AG04450 (cell line): ENCODE measurements at regions not wholly inside any gene's neighbourhood (a gene's known extent, or its start where the extent isn't known, plus 50 kb on each side); places are given as distances from the start of the nearest gene placed in this dataset.

ENCODE experiments used
- CTCF ChIA-PET: fragments of 300-600, 350-600 bp; formaldehyde crosslinking; extraction: SDS; loops from one replicate; lab custom pipeline; 2022; ENCODE audit warnings: antibody characterized with exemption, inconsistent platforms; lab: Charles Lee
- POLR2A ChIA-PET: fragments of 350-600 bp; formaldehyde crosslinking; extraction: SDS; loops from one replicate; lab custom pipeline; 2021; ENCODE audit warnings: antibody characterized with exemption, inconsistent platforms; lab: Yijun Ruan, JAX
- DNase-seq: peaks from one replicate; pipeline ENCODE4 v3.0.0-alpha.2; 2011; ENCODE audit warnings: low read depth, low spot score
- H3K27ac ChIP-seq: one replicate; pipeline ENCODE4 v1.5.1; 2012; ENCODE audit warnings: low read depth, low read length, control low read depth
- H3K27me3 ChIP-seq: one replicate; pipeline ENCODE4 v1.6.0; 2012; ENCODE audit warnings: low read length; ENCODE audit not compliant: control insufficient read depth, insufficient read depth
- H3K4me3 ChIP-seq: 2 replicates; pipeline ENCODE4 v1.5.1; 2011; ENCODE audit warnings: mild to moderate bottlenecking, low read depth, low read length, control low read depth
- H3K9me3 ChIP-seq: 2 replicates; pipeline ENCODE4 v1.5.1; 2012; ENCODE audit warnings: low read length; ENCODE audit not compliant: control insufficient read depth, insufficient read depth
- TF ChIP-seq, protein P1 (sequence below): IDR thresholded peaks from 2 replicates; pipeline ENCODE4 v1.5.1; 2011; ENCODE audit warnings: low read depth, low read length, control low read depth, inconsistent platforms

DNA sequence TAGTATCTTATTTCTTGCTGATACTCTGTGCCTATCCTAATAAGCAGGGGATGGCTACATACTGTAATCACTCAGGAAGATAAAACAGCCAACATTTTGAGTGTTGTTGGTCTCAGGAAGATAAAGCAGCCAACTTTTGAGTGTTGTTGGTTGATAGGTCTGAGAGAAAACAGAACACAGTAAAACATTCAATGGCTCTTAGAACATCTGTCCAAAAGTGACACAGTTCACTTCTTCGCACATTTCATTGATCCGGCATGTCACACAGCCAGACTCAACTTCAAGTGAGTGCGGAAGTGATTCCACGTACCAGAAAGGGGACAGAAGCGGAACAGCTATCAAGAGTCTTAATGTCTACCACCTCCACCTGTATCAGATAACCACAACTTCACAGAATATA is 87.3 kb upstream of the DMD start:
- H3K9me3 ChIP-seq = no peaks in the 10 kb centered on the region
- DNase-seq = no peak
- H3K27me3 ChIP-seq = no peaks in the 10 kb centered on the region
- ChIA-PET POLR2A (no interaction called here), CTCF (no interaction called here)
- TF ChIP-seq, protein P1, sequence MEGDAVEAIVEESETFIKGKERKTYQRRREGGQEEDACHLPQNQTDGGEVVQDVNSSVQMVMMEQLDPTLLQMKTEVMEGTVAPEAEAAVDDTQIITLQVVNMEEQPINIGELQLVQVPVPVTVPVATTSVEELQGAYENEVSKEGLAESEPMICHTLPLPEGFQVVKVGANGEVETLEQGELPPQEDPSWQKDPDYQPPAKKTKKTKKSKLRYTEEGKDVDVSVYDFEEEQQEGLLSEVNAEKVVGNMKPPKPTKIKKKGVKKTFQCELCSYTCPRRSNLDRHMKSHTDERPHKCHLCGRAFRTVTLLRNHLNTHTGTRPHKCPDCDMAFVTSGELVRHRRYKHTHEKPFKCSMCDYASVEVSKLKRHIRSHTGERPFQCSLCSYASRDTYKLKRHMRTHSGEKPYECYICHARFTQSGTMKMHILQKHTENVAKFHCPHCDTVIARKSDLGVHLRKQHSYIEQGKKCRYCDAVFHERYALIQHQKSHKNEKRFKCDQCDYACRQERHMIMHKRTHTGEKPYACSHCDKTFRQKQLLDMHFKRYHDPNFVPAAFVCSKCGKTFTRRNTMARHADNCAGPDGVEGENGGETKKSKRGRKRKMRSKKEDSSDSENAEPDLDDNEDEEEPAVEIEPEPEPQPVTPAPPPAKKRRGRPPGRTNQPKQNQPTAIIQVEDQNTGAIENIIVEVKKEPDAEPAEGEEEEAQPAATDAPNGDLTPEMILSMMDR = no peak
- H3K4me3 ChIP-seq = no peak overlapping the region
- no peak overlapping the region for H3K27ac ChIP-seq

DNA sequence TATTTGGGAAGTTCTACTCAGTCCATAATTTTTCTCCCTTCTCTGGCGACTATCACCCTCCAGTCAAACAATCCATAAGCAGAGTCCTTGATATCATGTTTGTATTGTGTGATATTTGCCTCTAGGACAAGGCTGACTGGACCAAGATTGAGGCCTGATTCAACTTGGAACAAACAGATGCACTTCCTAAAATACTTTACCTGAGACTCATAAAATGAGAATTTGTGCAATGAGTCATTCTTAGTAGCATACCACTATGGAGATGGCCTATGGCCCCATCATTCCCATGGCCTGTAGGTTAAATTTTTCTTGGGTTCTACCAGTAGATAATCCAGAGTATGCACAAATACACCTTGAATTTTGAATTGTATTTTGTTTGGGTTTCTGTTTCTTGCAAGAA is 74.2 kb upstream of the DMD start:
- Histone ChIP-seq H3K27ac (no peak overlapping the region), H3K9me3 (no peaks in the 10 kb centered on the region), H3K4me3 (no peak overlapping the region), H3K27me3 (no peaks in the 10 kb centered on the region)
- ChIA-PET POLR2A (no interaction called here), CTCF (no interaction called here)
- DNase-seq = no peak
- TF ChIP-seq, protein P1 = no peak

DNA sequence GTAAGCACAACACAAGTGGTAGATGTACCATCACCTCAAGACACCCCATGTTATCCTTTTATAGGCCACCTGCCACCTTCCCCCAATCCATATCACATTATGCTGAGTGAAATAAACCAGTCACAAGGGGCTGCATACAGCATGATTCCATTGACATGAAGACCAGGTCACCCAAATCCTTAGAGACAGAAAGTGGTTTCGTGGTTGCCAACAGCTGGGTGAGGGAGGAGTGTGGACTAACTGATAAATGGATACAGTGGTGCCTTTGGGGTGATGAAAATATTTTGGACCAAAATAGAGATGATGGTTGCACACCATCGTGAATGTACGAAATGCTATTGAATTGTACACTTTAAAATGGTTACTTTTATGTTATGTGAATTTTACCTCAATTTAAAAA is 65.7 kb upstream of the DMD start:
- TF ChIP-seq, protein P1 = no peak
- Histone ChIP-seq H3K4me3 (no peak overlapping the region), H3K27me3 (no peaks in the 10 kb centered on the region), H3K27ac (no peak overlapping the region), H3K9me3 (no peaks in the 10 kb centered on the region)
- ChIA-PET POLR2A (no interaction called here), CTCF (no interaction called here)
- DNase-seq = no peak

DNA sequence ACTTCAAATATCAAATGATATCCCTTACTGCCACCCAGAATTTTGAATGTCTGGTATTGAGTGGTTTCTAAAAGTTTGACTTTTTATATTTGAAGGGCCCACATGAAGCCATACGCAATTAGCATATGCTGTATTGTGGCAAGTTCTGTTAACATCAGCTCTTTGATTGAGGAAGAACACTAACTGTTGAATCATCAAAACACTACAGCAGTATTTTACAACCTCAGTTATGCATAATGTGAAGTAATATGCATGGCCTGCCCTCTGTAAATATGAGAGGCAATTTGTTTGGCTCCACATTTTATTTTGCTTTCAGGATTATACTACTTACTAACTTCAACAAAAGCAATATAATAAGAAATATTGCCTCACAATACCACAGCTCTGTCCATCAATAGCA is 62.2 kb upstream of the DMD start:
- no peaks in the 10 kb centered on the region for H3K9me3 ChIP-seq
- CTCF ChIA-PET = no interaction called here
- H3K4me3 ChIP-seq = no peak overlapping the region
- TF ChIP-seq, protein P1 = no peak
- POLR2A ChIA-PET = no interaction called here
- no peaks in the 10 kb centered on the region for H3K27me3 ChIP-seq
- H3K27ac ChIP-seq = no peak overlapping the region
- no peak for DNase-seq

DNA sequence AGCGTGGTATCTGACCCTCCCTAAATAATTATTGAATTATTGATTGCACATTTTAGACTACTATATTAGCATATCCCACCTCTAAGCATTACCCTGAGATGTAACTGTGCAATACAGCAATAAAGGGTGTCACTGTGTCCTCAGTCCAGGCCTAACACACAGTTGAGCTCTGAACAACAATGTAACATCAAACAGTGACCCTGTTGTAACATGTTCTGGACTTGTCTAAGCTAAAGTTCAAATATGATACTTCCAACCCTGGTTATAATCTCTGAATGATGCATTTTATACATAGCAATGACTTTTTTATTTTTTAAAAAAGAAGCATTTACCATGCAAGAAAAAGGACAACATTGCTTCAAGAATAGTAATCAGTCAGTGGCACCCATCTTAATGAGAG is 61.6 kb upstream of the DMD start:
- Histone ChIP-seq H3K4me3 (no peak overlapping the region), H3K9me3 (no peaks in the 10 kb centered on the region), H3K27me3 (no peaks in the 10 kb centered on the region), H3K27ac (no peak overlapping the region)
- CTCF ChIA-PET = no interaction called here
- POLR2A ChIA-PET = no interaction called here
- no peak for DNase-seq
- TF ChIP-seq, protein P1 = no peak
